ENCODE measurements at regions not wholly inside any gene's neighbourhood (a gene's known extent, or its start where the extent isn't known, plus 50 kb on each side); places are given as distances from the start of the nearest gene placed in this dataset.

- TF ChIP-seq CTCF (conservative IDR thresholded peaks at IDR 0.05) (no peak), ZFX (IDR thresholded peaks at IDR 0.05) (no peak)
Measured at GRCh38 chr1:93776728-93777127, 95.1 kb upstream of the BCAR3 start.
